Tibial artery (tissue), 4 donors: ENCODE measurements at regions not wholly inside any gene's neighbourhood (a gene's known extent, or its start where the extent isn't known, plus 50 kb on each side); places are given as distances from the start of the nearest gene placed in this dataset.

Experiments used
- DNase-seq, 2 donors: peaks; one replicate each; pipeline ENCODE4 v3.0.0-alpha.2; 2019
- H3K27ac ChIP-seq, 2 donors: fragments of 200-600 bp; sonication (generic) in 1 of 2; 1 replicate in 1 of 2; 2 replicates in 1 of 2; pipeline ENCODE4 v1.5.1; 2018 to 2019; ENCODE audit warnings: mild to moderate bottlenecking in 1 of 2
- H3K27me3 ChIP-seq, 2 donors: fragments of 200-600 bp; sonication (generic) in 1 of 2; one replicate each; pipeline versions ENCODE4 v1.5.1 to v1.6.0; 2016 to 2019
- H3K36me3 ChIP-seq, 3 donors: fragments of 200-600 bp; sonication (generic) in 2 of 3; one replicate each; pipeline ENCODE4 v1.5.1; 2016 to 2019; ENCODE audit warnings: mild to moderate bottlenecking in 2 of 3
- H3K4me1 ChIP-seq, 4 donors: fragments of 200-600 bp; sonication (generic) in 2 of 4; 1 replicate in 3 of 4; 2 replicates in 1 of 4; pipeline ENCODE4 v1.5.1; 2016 to 2019
- H3K4me3 ChIP-seq, 2 donors: fragments of 200-600 bp; sonication (generic) in 1 of 2; 1 replicate in 1 of 2; 2 replicates in 1 of 2; pipeline ENCODE4 v1.5.1; 2018 to 2019; ENCODE audit warnings: mild to moderate bottlenecking in 2 of 2
- H3K9me3 ChIP-seq, 3 donors: fragments of 200-600 bp; sonication (generic) in 1 of 3; one replicate each; pipeline ENCODE4 v1.5.1; 2016 to 2019
- intact Hi-C: fragments of 100-400 bp; cut with DNase I; formaldehyde crosslinking; loops from one replicate; pipeline ENCODE4 v1.15.0; 2023; ENCODE audit warnings: low total_unique reads
- TF ChIP-seq, protein P1 (sequence below), 2 experiments: fragments of 200-600 bp in 1 of 2; fragments of 450-650 bp in 1 of 2; IDR thresholded peaks; one replicate each; pipeline ENCODE4 v1.5.1; 2017 to 2019; ENCODE audit warnings: antibody characterized with exemption in 2 of 2, mild to moderate bottlenecking in 1 of 2, moderate library complexity in 1 of 2

DNA sequence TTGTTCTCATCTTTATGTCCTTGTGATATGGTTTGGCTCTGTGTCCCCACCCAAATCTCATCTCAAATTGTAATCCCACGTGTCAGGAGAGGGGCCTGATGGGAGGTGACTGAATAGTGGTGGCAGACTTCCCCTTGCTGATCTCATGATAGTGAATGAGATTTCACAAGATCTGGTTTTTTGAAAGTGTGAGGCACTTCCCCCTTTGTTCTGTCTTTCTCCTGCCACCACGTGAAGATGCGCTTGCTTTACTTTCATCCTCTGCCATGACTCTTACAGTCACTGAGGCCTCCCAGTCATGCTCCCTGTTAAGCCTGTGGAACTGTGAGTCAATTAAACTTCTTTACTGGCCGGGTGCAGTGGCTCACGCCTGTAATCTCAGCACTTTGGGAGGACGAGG lies 161.0 kb downstream of the HERPUD2 start:
- Histone ChIP-seq H3K9me3 (no peaks in the 10 kb centered on the region), H3K4me1 (peaks cover 0 to 7% (median 5%) of the 10 kb centered on the region in 4 donors), H3K4me3 (no peak overlapping the region), H3K36me3 (no peaks in the 10 kb centered on the region), H3K27me3 (peaks cover 0 to 4% of the 10 kb centered on the region in 2 donors), H3K27ac (no peak overlapping the region)
- TF ChIP-seq, protein P1, sequence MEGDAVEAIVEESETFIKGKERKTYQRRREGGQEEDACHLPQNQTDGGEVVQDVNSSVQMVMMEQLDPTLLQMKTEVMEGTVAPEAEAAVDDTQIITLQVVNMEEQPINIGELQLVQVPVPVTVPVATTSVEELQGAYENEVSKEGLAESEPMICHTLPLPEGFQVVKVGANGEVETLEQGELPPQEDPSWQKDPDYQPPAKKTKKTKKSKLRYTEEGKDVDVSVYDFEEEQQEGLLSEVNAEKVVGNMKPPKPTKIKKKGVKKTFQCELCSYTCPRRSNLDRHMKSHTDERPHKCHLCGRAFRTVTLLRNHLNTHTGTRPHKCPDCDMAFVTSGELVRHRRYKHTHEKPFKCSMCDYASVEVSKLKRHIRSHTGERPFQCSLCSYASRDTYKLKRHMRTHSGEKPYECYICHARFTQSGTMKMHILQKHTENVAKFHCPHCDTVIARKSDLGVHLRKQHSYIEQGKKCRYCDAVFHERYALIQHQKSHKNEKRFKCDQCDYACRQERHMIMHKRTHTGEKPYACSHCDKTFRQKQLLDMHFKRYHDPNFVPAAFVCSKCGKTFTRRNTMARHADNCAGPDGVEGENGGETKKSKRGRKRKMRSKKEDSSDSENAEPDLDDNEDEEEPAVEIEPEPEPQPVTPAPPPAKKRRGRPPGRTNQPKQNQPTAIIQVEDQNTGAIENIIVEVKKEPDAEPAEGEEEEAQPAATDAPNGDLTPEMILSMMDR (IDR thresholded peaks at IDR 0.05), result no peak
- no peak for DNase-seq
- intact Hi-C loops, result no loop called here

- H3K36me3 ChIP-seq, result no peaks in the 10 kb centered on the region
- intact Hi-C loops, result no loop called here
Measured at GRCh38 chr7:35530124-35531109, 164.5 kb downstream of the HERPUD2 start.

GRCh38 chr7:35529713-35530112 lies 165.2 kb downstream of the HERPUD2 start:
- Histone ChIP-seq H3K4me1 (no peaks in the 10 kb centered on the region), H3K9me3 (no peaks in the 10 kb centered on the region), H3K36me3 (no peaks in the 10 kb centered on the region), H3K27ac (no peak overlapping the region), H3K27me3 (no peaks in the 10 kb centered on the region), H3K4me3 (no peak overlapping the region)
- DNase-seq, result no peak
- intact Hi-C loops, result no loop called here
- TF ChIP-seq, protein P1 (IDR thresholded peaks at IDR 0.05), result no peak

More at GRCh38 chr7:35530124-35531109, 164.5 kb downstream of the HERPUD2 start:
- Histone ChIP-seq H3K9me3 (no peaks in the 10 kb centered on the region), H3K27me3 (no peaks in the 10 kb centered on the region), H3K4me1 (no peaks in the 10 kb centered on the region), H3K27ac (no peak overlapping the region), H3K4me3 (no peak overlapping the region)
- DNase-seq, result no peak
- TF ChIP-seq, protein P1 (IDR thresholded peaks at IDR 0.05), result no peak

DNA sequence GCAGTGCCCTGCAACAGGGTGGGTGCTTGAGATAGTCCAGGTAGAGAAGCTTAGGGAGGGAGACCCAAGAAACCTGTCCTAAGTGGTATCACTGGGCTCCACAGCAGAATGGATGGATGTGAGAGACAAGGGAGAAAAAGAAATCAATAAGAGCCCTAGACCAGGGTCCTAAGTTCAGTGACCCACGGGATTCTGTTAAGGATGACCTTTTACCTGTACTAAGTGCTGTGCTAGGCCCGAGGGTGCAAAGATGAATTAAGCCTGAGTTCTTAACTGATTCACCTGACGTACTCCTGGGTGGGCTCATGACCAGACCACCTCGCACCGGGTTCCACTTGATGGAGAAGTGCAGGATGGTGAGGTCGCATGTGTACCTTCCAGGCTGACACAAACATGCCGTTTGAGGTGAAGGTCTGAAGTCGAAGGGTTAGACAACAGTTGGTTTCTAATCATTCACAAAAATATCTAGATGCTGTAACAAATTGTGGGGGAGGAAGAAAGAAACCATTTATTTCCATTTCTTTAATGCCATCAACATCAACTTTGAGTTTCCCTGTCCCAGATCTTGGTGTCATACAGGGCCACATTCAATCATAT lies 166.5 kb downstream of the HERPUD2 start:
- no peaks in the 10 kb centered on the region for H3K4me1 ChIP-seq
- no peak for DNase-seq
- H3K4me3 ChIP-seq, result no peak overlapping the region
- H3K27me3 ChIP-seq, result peaks cover 0 to 4% of the 10 kb centered on the region in 2 donors
- H3K36me3 ChIP-seq, result no peaks in the 10 kb centered on the region
- H3K27ac ChIP-seq, result no peak overlapping the region
- H3K9me3 ChIP-seq, result no peaks in the 10 kb centered on the region
- TF ChIP-seq, protein P1 (IDR thresholded peaks at IDR 0.05), result no peak
- intact Hi-C loops, result no loop called here

DNA sequence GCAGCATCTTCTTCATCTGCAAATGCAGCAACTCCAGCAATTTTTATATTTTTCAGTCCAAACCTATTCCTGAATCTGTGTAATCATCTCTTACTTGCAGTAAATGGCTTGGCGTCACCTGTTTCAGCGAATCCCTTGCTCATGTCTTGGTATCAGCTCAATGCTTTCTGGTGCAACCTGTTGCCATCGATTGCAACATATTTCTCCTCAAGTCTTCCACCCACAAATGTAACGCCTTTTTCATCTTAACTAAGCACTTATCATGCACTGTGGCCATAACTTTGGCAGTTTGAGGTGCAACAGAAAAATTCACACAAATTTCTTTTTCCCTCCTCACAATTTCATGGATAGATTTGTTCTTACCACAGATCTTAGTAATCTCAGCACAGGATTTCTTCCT lies 168.3 kb downstream of the HERPUD2 start:
- TF ChIP-seq, protein P1 (IDR thresholded peaks at IDR 0.05), result no peak
- Histone ChIP-seq H3K27ac (no peak overlapping the region), H3K36me3 (no peaks in the 10 kb centered on the region), H3K4me3 (no peak overlapping the region), H3K9me3 (no peaks in the 10 kb centered on the region), H3K27me3 (peaks cover 0 to 7% of the 10 kb centered on the region in 2 donors), H3K4me1 (no peaks in the 10 kb centered on the region)
- DNase-seq, result no peak
- intact Hi-C loops, result no loop called here
